HG03196 (cell line): ENCODE measurements at regions not wholly inside any gene's neighbourhood (a gene's known extent, or its start where the extent isn't known, plus 50 kb on each side); places are given as distances from the start of the nearest gene placed in this dataset.
"Not testable (repeated sequence)": the region's sequence is repeated elsewhere in the genome, so short reads cannot be mapped to it uniquely, and the experiment has no call there.

Experiments used
- ATAC-seq: cut with Tn5 transposase; IDR thresholded peaks from one replicate; pipeline ENCODE4 v1.9.1; 2021; ENCODE audit not compliant: unreplicated experiment

DNA sequence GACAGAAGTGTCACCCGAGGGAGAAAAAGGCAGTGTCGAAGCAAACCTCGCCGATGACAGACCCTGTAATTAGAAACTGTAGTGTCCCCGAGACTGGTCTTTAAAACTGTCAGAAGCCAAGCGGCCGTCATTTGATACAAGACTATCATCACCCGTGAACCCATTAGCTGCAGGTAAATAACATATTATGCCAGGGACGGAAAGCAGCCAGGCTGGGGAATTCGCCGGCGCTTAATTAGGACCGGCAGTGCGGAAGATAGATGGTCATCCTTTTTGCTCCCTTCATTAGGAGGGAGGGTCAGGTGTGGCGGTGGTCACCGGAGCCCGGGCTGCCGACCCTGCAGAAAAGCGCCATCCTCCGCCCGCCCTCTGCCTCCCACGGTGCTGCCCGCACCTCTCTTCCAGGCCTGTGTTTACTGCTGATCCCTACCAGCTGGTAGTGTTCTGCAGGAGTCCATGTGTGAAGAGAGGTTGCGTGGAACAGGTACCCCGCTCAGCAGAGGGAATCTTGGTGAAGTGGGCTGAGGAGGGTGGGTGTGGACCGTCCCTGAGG is 109.4 kb upstream of the GSE1 start:
- no peak for ATAC-seq

GRCh38 chr16:85504242-85504641 is 108.9 kb upstream of the GSE1 start:
- ATAC-seq, result no peak

GRCh38 chr16:85505794-85506634 is 107.1 kb upstream of the GSE1 start:
- ATAC-seq, result no peak

DNA sequence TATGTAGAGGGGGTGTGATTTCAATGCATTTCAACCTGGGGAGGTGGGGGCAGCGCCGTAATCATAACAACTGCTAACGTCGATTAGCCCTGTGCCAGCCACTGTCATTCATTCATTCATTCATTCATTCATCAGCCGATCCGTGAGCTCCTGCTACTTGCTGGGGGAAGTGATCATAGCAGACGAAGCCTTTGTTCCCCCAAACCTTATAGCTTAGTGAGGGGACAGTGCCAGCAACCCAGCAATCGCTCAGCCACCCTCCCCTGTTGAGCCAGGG is 106.5 kb upstream of the GSE1 start:
- ATAC-seq, result no peak

DNA sequence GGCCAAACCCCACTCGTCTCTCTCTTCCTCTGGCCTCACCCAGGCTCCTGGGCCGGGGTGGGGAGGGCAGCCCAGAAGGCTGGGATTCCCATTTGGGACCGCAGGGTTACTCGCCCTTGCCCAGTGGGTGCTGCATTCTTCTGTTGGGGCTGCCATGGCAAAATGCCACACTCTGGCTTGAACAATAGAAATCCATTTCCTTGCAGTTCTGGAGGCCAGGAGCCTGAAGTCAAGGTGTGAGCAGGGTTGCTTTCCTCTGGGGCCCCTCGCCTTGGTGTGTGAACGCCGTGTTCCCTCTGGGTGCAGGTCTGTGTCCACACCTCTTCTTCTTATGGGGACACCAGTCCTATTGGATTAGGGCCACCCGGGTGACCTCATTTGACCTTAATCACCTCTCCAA is 105.8 kb upstream of the GSE1 start:
- ATAC-seq, result no peak

DNA sequence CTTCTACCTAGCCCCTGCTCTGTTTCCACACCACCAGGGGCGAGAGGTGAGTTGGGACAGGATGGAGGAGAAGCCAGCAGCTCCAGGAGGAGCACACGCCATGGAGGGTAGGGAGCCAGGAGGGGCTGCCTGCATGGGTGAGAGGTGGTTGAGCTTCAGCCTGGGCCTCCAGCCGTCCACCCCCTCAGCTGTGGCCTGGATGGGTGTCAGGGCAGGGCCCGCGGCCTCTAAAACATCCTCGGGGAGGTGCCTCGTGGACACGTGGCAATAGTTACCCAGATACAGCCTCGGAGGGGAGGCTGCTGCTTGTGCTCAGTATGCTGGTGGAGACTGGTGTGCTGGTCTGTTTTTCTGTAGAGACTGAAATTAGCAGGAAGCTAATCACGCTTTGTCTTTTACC is 104.7 kb upstream of the GSE1 start:
- no peak for ATAC-seq

DNA sequence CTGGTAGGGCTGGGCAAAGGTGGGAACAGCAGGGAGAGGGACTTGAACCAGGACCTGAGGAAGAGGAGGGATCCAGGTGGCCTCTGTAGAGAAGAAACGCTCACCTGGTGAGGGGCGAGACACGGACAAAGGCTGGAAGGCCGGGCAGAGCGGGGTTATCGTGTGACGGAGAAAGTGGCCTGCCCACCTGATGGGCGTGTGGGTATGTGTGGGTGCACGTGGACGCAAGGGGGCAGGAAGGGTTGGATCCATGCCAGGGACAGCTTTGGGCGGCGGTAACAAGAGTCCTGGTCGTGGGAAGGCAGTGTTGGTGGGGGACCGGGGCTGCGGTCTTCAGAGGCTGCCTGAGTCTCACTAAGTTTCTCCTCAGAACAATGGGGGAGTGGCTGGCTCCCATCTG is 104.1 kb upstream of the GSE1 start:
- no peak for ATAC-seq

GRCh38 chr16:85510041-85510659 is 103.0 kb upstream of the GSE1 start:
- no peak for ATAC-seq

DNA sequence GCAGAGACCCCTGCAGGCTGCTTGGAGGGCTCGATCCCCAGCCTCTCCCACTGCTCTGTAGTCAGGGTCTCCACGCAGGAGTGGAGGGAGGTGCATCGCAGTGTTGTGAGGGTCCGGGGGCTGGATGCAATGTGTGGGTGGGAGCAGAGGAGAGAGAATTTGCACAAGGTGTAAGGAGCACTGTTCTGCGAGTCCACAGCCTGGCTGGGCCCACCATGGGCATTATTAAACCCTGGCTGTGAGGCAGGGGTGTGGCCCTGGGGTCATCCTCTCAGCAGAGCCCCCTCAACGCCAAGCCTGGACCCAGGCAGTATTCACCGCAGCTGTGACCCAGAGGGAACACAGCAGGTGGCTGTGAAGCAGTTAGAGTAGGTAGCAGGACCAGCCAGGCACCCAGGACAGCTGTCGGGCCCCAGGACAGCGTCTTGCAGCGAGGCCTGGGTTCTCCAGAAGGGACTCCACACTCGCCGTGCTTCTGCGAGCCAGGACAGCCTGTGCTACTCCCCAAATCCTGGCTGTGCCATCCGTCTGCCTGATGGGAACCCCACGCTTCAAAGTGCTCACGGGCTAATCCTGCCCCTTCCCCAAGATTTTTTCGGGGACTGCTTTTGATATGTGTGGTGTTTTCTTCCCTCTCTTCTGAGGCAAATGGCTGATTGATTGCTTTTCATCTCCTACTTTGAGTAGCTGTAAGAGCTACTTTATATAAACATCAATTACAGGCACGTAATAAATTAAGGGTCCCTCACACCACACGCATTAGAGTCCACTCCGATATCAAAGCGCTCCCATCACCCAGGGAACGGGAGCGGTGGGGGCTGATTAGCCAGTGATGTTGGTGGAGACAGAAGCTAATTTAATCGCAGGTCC is 100.9 kb upstream of the GSE1 start:
- ATAC-seq, result no peak

DNA sequence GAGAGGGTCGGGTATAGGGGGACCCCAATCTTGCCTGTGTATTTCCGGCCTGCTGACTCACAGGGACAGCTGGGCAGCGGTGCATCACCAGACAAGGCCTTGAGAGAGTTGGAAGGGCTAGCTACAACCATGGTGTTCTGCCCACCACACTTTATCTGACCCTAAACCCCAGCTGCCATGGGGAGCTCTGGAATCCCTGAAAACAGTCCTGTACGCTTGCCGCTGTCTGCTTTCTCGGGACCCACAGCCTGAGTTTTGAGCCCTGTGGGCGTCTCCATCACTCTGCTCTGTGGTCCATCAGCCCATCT is 100.4 kb upstream of the GSE1 start:
- ATAC-seq, result no peak

DNA sequence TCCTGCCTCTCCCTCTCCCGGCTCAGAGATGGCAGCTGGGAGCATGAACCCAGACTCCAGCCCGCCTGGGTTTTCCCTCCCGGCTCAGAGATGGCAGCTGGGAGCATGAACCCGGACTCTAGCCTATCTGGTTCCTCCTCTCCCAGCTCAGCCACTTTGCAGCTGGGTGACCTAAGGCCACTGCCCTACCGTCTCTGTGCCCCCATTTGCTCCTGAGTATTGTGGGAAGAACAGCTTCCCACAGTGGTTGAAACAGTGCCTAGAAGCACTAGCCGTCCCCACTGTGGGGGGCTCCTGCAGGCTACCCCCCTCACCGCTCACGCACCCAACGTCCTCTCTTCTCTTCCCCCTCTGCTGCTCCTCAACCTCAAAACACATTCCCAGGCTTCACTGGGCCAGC is 99.9 kb upstream of the GSE1 start:
- ATAC-seq, result no peak

DNA sequence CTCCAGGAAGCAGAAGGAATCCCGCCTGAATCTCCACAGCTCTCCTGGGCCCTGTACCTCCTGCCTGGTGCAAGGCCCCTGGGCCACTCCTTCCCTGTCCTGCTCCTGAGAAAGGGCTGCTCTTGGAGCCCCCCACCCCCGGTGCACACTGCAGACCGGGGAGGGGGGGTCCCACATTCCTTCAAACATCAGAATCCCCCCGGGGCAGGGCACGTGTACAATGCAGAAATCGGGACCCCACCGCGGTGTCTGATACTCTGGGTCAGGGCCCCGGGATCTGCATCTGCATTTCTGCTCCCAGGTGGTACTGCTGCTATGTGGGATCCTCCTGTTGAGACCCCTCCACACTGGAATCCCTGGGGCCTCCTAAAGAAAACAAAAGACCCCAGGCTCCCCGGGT is 99.5 kb upstream of the GSE1 start:
- no peak for ATAC-seq

DNA sequence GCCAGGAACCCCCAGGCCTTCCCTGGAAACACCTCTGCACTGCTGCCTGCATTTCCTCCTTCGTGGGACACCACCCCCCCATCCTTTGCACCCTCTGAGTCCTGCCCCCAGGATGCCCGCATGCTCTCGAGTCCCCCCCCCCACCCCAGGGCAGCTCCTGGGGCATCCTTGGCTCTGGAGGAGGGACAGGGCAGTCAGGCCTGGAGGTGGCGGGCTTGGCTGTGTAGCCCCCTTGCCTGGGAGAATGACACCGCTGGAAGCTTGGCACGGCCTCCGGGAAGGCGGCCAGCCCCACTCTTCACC is 98.9 kb upstream of the GSE1 start:
- no peak for ATAC-seq

DNA sequence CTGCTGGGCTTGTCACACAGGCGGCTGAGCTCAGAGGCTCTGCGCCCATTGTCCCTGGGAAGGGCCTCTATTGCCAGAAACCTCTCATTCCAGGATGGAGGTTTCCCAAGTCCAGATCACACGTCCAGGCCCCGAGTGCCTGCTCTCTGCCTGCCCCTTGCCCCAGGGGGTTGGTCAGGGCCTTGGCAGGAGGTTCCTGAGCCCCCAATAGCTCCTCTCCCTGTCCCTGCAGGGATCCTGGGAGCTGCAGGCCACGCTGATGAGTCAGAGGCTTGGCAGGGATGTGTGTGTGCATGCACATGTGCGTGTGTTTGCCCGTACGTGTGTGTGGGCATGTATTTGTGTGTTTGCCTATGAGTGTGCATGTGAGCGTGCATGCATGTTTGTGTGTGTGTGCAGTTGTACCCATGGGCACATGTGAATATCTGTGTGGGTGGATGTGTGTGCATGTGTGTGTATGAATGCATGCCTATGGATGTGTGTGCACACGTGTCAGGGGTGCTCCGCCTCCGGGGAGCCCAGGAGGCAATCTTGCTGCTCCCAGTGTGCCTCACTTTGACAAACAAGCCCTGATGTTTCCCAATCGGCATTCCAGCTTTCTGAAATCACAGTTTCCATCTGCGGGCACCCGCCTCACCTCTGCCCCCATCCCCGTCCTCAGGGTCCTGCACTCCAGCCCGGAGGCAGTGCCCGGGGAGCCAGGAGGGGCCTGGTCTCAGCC is 98.4 kb upstream of the GSE1 start:
- ATAC-seq, result no peak

- no peak for ATAC-seq
These were observed 97.8 kb upstream of the GSE1 start for GRCh38 chr16:85515319-85515745.

DNA sequence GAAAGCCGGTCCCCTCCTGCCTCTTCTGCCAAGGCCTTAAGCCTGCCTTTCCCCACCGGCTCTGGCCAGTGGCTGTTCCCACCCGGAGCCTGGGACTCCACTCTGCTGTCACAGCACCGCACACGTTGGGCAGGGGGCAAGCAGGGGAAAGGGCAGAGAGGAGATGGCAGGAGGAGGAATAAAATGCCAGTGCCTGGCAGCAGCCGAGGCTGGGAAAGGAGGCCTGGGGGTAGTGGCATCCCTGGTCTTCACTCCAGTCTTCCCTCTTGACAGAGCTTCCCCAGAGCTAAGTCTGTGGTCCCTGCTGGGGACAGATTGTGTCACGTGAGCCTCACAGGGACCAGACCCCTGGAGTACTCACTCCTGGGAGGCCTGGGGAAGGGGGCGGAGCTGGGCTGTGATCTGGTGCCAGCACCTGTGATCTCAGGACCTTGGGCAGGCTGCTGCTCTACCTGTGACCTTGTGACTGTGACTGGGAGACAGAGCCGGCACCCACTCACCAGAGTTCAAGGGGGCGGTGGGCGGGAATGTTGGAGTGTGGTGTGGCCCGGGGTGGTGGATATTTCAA is 97.2 kb upstream of the GSE1 start:
- ATAC-seq, result no peak

GRCh38 chr16:85517154-85517553 is 96.0 kb upstream of the GSE1 start:
- no peak for ATAC-seq

DNA sequence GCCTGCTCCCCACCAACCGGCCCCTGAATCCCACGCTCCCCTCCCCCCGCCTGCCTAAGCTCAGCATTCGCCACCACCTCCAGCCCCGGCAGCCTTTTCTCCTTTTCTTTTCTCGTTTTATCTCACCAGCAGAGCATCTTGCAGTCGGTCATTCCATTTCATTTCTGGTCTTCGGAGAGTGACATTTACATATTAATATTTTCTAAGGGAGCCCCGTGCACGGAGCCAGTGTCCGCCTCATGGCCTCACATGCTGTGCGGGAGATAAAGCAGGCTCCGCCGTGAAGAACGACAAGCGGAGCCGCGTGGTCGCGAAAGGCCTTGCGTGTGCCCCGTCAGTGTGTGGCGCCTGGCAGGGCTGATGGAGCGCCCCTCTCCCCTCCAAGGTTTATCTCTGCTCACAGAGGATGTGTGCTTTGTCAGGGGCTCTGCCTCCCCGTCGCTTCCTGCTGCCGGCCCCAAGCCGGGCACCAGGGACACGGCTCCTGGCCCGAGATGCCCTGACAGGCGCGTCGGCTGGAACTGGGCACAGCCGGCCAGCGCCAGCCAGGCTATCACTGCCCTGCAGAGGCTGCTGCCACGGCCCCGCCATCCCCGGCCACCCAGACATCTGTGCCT is 95.5 kb upstream of the GSE1 start:
- ATAC-seq, result no peak

DNA sequence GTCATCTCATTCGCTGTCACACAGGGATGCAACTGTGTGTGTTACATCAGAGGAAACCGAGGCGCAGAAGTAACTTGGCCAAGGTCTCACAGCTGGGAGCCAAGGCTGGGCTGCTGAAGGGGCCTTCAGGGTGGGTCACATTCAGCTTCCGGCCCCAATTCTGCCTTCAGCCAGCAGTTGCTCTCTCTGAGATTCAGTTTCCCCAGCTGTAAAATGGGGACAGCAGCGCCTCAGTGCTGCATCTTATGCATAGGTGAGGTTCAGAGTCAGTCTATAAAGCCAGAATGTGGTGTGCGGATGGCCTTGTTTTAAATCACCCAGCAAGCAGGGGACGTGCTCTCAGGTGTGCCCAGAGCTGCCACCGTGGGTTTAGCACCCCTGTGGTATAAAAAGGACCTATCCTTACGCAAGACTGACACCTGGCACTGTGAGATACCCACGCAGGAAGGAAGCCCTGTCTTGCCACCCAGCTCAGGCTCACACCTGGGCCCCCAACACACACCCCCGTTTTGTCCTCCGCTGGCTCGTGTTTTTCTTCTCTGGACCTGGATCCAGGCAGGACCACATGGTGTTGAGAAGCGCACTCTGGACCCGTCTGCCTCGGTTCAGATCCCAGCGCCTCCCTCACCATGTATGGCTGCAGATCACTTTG is 94.6 kb upstream of the GSE1 start:
- ATAC-seq, result no peak

DNA sequence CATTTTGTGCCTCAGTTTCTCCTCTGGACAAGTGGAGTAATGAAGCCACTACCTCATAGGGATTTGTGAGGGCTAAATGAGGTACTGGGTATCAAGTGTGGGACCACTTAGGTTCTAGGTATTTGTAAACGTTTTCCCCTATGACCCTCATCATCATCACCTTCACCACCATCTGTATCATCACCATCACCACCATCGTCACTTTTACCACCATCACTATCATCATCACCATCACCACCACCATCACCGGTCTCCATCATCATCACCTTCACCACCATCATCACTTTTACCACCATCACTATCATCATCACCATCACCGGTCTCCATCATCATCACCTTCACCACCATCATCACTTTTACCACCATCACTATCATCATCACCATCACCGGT is 94.1 kb upstream of the GSE1 start:
- ATAC-seq, result not testable (repeated sequence)
